H54 (cell line): ENCODE measurements at regions not wholly inside any gene's neighbourhood (a gene's known extent, or its start where the extent isn't known, plus 50 kb on each side); places are given as distances from the start of the nearest gene placed in this dataset.

ENCODE experiments used
- DNase-seq: peaks from one replicate; pipeline ENCODE4 v3.0.0; 2011; ENCODE audit warnings: low spot score, mixed read lengths; ENCODE audit not compliant: insufficient read length
- FAIRE-seq: peaks from 3 replicates; lab custom pipeline; 2011; peaks lifted over from hg19 to GRCh38; lab: Jason Lieb, UNC
- POLR2A ChIP-seq: IDR thresholded peaks from 2 replicates; pipeline ENCODE4 v1.6.1; 2011; ENCODE audit warnings: low read depth, mild to moderate bottlenecking, low read length

DNA sequence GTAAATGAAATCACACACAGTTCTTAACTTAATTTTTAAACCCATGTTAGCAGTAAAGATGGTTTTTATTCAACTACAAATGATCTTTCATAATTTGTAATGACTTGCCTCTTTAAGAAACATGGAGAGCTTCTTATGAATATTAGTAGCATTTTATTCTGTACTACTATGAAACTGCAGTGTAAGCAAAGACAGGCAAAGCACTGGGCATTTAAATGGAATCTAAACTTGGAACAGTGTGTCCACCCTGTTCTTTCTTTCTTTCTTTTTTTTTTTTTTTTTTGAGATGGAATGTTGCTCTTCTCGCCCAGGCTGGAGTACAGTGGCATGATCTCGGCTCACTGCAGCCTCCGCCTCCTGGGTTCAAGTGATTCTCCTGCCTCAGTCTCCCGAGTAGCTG, 740.4 kb upstream of the IGFBP3 start:
- TF ChIP-seq POLR2A: no peak
- DNase-seq (no peak), FAIRE-seq (no peak)

DNA sequence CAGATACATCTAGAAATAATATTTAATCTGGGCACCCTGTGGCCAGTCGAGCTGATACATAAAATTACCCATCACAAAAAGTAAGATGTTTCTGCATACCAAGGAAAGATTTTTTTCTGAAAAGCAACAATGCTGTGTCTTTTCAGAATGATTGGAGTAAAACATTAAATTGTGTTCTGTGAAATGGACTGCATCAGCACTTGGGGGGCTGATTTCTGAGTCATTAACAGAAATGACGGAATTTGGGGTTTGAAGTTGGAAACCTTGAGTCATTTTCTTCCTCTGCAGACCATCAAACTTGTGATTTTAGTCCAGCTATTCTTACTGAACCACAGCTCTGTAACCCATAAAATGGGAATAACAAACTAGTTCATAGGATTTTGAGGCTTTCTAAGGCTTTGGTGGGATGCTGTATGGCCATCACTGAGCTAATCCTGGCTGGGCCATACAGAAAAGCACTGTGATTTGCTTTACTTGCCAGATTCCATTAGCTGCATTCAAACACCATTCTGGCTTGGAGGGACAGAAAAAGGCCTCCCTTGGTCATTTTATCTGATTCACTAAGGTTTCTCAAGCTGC, 739.4 kb upstream of the IGFBP3 start:
- no peak for FAIRE-seq
- TF ChIP-seq POLR2A: no peak
- DNase-seq: no peak

DNA sequence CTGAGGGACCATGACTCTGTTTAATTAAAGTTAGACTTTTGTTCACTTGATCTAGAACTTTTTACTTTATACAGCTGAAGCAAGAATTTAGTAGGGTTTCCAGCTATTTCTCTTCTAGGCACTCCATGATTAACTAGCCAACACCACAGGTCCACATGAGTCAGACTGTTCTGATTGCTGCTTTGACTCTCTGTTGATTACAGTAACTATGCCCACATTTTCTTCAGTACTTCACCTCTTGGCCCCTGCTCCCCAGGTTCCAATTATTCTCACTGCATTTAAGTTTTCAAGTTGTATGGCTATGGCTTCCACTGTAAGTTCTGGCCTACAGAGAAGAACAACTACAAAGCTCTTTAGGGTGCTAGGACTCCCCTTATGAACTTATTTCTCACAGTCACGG, 737.2 kb upstream of the IGFBP3 start:
- TF ChIP-seq POLR2A: no peak
- DNase-seq (no peak), FAIRE-seq (no peak)

GRCh38 chr7:46654546-46655443, 733.7 kb upstream of the IGFBP3 start:
- TF ChIP-seq POLR2A: no peak
- FAIRE-seq: no peak
- no peak for DNase-seq

- no peak for FAIRE-seq
- DNase-seq: no peak
- TF ChIP-seq POLR2A: no peak
Measured at GRCh38 chr7:46653848-46654247, 732.8 kb upstream of the IGFBP3 start.

DNA sequence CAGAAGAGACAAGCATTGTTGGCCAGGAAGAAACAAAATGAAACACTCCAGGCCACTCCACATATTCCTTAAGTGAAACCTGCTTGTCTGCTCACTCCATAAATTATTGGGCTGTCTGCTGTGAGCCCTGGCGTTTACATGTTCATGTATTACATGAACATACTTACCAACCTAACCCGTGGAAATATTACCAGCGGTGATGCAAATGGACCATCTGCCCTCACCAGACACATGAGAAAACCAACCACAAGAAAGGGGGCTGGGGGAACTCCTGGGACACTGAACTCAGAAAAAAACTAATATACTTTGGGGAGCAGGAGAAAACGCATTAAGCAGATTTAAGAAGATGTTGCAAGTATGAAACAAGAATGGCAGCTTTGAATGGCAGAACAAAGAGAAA, 731.2 kb upstream of the IGFBP3 start:
- FAIRE-seq (no peak), DNase-seq (no peak)
- TF ChIP-seq POLR2A: no peak

DNA sequence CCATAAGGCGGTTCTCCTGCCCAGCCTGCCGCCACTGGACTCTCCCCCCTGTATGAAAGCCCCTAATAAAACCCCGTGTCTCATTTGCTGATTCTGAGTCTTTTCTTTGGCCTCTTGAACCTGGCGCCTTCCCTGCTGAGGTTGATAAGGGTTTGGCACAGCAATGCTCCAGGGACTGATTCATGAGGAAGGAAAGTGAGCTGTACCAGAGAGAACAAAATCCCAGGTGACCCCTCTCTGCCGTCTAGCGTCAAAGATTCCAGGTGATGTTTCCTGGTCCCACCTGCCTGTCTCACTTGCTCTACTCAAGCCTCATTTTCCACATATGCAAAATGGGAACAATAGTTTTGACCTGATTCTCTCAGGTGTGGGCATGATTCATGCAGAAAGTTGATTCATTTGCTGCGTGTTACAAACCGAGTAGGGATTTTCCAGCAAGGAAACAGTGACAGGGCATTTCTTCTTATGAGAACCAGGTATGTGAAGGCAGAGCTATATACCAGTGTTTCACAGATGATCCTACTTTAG, 730.6 kb upstream of the IGFBP3 start:
- FAIRE-seq: no peak
- no peak for TF ChIP-seq POLR2A
- DNase-seq: no peak

GRCh38 chr7:46651070-46651469, 730.0 kb upstream of the IGFBP3 start:
- TF ChIP-seq POLR2A: no peak
- DNase-seq (no peak), FAIRE-seq (no peak)

- DNase-seq (no peak), FAIRE-seq (no peak)
- no peak for TF ChIP-seq POLR2A
Measured at GRCh38 chr7:46649876-46650275, 728.8 kb upstream of the IGFBP3 start.

DNA sequence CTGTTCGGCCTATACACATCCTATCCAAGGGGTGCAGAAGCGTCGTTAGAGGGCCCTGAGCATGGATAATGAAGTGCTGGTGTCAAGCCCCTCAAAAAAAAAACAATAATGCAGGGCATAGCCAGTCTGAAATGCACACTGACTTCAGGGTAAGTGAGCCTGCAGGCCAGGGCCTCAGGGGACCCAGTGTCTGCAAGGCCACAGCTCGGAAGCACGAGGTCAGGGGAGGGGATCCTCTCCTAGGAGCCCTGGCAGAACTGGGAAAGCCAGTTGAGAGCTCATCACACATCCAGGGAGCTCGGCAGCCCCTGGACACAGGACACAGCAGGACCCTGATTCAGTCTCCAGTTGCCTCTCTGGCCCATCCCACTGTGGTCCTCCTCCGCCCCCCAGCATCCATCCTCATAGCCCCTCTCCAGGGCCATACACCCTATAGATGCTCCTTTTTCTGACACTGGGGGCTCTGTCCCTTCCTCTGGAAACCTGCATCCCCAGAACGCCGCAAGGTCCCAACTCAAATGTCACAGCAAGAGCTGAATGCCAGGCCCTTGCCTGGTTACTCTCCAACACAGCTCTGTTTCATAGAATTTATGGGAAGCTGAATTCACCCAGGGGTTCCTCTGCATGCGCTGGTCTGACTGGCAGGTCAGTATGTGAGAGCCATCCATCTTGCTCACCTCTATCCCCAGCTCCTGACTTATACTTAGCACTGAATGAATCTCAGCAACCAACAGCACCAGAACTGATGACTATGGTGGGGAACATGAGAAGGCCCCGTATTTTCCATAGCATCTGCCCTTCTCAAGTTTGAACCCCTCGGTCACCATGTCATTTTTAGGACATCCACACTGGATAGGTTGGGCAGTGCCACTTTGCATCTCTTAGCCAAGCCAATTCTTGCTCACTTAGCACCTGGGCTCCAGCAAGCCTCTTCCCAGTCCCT, 717.0 kb upstream of the IGFBP3 start:
- DNase-seq: no peak
- TF ChIP-seq POLR2A: no peak
- FAIRE-seq: no peak

DNA sequence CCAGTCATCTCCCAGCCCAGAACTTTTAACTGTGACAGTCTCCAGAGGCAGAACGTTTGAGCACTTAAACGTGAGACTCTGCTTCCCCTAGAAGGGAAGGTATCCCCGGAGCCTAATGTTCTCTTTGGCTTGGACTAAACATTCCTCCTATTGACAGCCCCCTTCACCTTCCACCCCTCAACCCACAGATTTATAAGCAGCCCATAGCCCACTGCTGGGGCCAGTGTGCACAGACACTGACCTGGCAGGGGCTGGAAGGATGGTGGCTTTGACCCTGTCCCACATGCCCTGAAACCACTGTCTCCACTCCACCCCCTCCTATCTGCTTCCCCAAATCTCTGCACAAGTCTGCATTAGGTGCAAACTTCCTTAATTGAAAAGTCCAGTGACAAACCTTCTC, 715.0 kb upstream of the IGFBP3 start:
- TF ChIP-seq POLR2A: no peak
- DNase-seq (no peak), FAIRE-seq (no peak)

DNA sequence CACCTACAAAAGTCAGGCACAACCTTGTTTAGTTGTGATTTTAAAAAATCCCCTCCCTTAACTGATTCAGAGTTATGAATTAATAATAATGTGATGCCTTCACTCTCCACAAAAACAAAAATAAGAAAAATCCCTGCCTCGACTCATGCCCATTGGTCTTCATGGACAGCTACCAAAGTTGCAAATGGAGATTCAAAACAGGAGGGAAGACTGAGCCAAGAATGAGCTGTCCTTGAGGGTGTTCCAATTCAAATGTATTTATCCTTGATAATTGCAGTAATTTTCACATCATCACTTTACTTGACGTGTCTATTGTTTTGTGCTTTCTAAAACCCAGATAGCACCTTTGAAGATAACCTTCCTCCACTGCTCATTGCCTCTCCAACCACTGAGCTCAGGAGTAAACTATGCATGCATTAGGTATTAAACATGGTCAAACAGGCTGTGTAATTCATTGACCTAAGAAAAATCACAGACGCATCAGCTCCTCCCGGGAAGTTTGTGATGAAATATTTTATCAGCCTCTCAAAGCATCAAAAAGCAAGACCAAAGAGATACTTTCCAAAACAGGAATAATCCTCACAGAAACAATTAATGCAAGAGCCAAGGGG, 712.7 kb upstream of the IGFBP3 start:
- TF ChIP-seq POLR2A: no peak
- DNase-seq (no peak), FAIRE-seq (no peak)

DNA sequence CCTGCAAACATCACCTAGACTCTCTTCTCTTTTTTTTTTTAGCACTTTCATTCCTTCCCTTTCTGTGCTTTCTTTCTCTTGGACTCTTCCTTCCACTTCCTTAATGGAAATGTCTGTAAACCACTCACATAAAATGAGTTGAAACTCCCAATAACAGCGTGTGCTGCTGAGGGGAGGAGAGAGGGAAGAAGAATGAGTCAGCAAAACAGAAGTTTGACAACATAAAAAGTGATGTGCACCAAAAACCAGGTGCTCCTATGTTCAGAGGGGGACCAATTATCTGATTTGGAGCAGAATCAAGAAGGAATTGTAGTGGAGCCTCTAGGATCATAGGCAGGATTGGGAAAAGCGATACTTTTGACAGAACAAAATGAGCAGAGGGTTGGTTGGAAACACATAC, 712.1 kb upstream of the IGFBP3 start:
- FAIRE-seq (no peak), DNase-seq (no peak)
- no peak for TF ChIP-seq POLR2A

GRCh38 chr7:46630031-46630430, 709.0 kb upstream of the IGFBP3 start:
- FAIRE-seq: no peak
- DNase-seq: no peak
- no peak for TF ChIP-seq POLR2A
